ENCODE measurements at regions not wholly inside any gene's neighbourhood (a gene's known extent, or its start where the extent isn't known, plus 50 kb on each side); places are given as distances from the start of the nearest gene placed in this dataset.
A peak's percentile ranks its signal among the peaks of the same experiment; 100 is the strongest.

GRCh38 chr12:124499190-124499753 lies 68.1 kb downstream of the NCOR2 start:
- no peak overlapping the region for H2AFZ ChIP-seq (ENCODE audit: low read length)
- H4K20me1 ChIP-seq (ENCODE audit: insufficient read depth, low read depth, low read length): peaks cover 91% of the 10 kb centered on the region
- no peak overlapping the region for H3K4me2 ChIP-seq (ENCODE audit: low read depth, low read length, poor library complexity, severe bottlenecking)
- no peak overlapping the region for H3K4me3 ChIP-seq (ENCODE audit: low read length)
- no peaks in the 10 kb centered on the region for H3K9me2 ChIP-seq (replicated peaks; ENCODE audit: insufficient read depth, low read length)
- DNase-seq: no peak
- no peaks in the 10 kb centered on the region for H3K9me3 ChIP-seq (ENCODE audit: low read length)
- no peaks in the 10 kb centered on the region for H3K36me3 ChIP-seq (ENCODE audit: insufficient read depth, low read length)
- no peak overlapping the region for H3K9ac ChIP-seq (ENCODE audit: low read length)
- H3K4me1 ChIP-seq (ENCODE audit: low read length): peaks cover 46% of the 10 kb centered on the region
- no peaks in the 10 kb centered on the region for H3K27me3 ChIP-seq (ENCODE audit: low read length)
- no peak overlapping the region for H3K27ac ChIP-seq (ENCODE audit: low read length)
- peaks cover 100% of the 10 kb centered on the region for H3K79me2 ChIP-seq (ENCODE audit: low read length)

- Histone ChIP-seq H3K4me2 (ENCODE audit: low read depth, low read length, poor library complexity, severe bottlenecking) (no peak overlapping the region), H3K27me3 (ENCODE audit: low read length) (no peaks in the 10 kb centered on the region), H3K4me3 (ENCODE audit: low read length) (no peak overlapping the region), H3K9me3 (ENCODE audit: low read length) (no peaks in the 10 kb centered on the region), H3K79me2 (ENCODE audit: low read length) (peaks cover 100% of the 10 kb centered on the region), H3K9ac (ENCODE audit: low read length) (no peak overlapping the region), H3K27ac (ENCODE audit: low read length) (no peak overlapping the region), H3K4me1 (ENCODE audit: low read length) (peaks cover 53% of the 10 kb centered on the region), H3K9me2 (replicated peaks; ENCODE audit: insufficient read depth, low read length) (no peaks in the 10 kb centered on the region), H4K20me1 (ENCODE audit: insufficient read depth, low read depth, low read length) (peaks cover 89% of the 10 kb centered on the region), H2AFZ (ENCODE audit: low read length) (no peak overlapping the region), H3K36me3 (ENCODE audit: insufficient read depth, low read length) (no peaks in the 10 kb centered on the region)
- no peak for DNase-seq
Measured at GRCh38 chr12:124498275-124499189, 68.9 kb downstream of the NCOR2 start.

- no peaks in the 10 kb centered on the region for H3K36me3 ChIP-seq (ENCODE audit: insufficient read depth, low read length)
- H4K20me1 ChIP-seq (ENCODE audit: insufficient read depth, low read depth, low read length): peaks cover 89% of the 10 kb centered on the region
- no peak overlapping the region for H3K4me3 ChIP-seq (ENCODE audit: low read length)
- no peak overlapping the region for H3K4me2 ChIP-seq (ENCODE audit: low read depth, low read length, poor library complexity, severe bottlenecking)
- H3K9me2 ChIP-seq (replicated peaks; ENCODE audit: insufficient read depth, low read length): no peaks in the 10 kb centered on the region
- H3K4me1 ChIP-seq (ENCODE audit: low read length): peaks cover 55% of the 10 kb centered on the region
- peak; percentile 56 for DNase-seq
- no peaks in the 10 kb centered on the region for H3K27me3 ChIP-seq (ENCODE audit: low read length)
- peaks cover 100% of the 10 kb centered on the region for H3K79me2 ChIP-seq (ENCODE audit: low read length)
- H3K9me3 ChIP-seq (ENCODE audit: low read length): no peaks in the 10 kb centered on the region
- H3K27ac ChIP-seq (ENCODE audit: low read length): no peak overlapping the region
- no peak overlapping the region for H2AFZ ChIP-seq (ENCODE audit: low read length)
- no peak overlapping the region for H3K9ac ChIP-seq (ENCODE audit: low read length)
Measured at GRCh38 chr12:124497658-124498057, 69.8 kb downstream of the NCOR2 start.

GRCh38 chr12:124497039-124497438 lies 70.4 kb downstream of the NCOR2 start:
- Histone ChIP-seq H3K36me3 (ENCODE audit: insufficient read depth, low read length) (no peaks in the 10 kb centered on the region), H3K4me3 (ENCODE audit: low read length) (no peak overlapping the region), H3K4me2 (ENCODE audit: low read depth, low read length, poor library complexity, severe bottlenecking) (no peak overlapping the region), H2AFZ (ENCODE audit: low read length) (no peak overlapping the region), H3K4me1 (ENCODE audit: low read length) (peaks cover 55% of the 10 kb centered on the region), H3K9ac (ENCODE audit: low read length) (no peak overlapping the region), H3K27ac (ENCODE audit: low read length) (no peak overlapping the region), H3K9me3 (ENCODE audit: low read length) (no peaks in the 10 kb centered on the region), H3K79me2 (ENCODE audit: low read length) (peaks cover 100% of the 10 kb centered on the region), H4K20me1 (ENCODE audit: insufficient read depth, low read depth, low read length) (peaks cover 88% of the 10 kb centered on the region), H3K27me3 (ENCODE audit: low read length) (no peaks in the 10 kb centered on the region), H3K9me2 (replicated peaks; ENCODE audit: insufficient read depth, low read length) (no peaks in the 10 kb centered on the region)
- DNase-seq: no peak

- Histone ChIP-seq H3K9me3 (ENCODE audit: low read length) (no peaks in the 10 kb centered on the region), H3K27me3 (ENCODE audit: low read length) (no peaks in the 10 kb centered on the region), H3K4me3 (ENCODE audit: low read length) (no peak overlapping the region), H3K4me1 (ENCODE audit: low read length) (peaks cover 55% of the 10 kb centered on the region), H4K20me1 (ENCODE audit: insufficient read depth, low read depth, low read length) (peaks cover 89% of the 10 kb centered on the region), H3K27ac (ENCODE audit: low read length) (no peak overlapping the region), H3K9ac (ENCODE audit: low read length) (no peak overlapping the region), H2AFZ (ENCODE audit: low read length) (no peak overlapping the region), H3K9me2 (replicated peaks; ENCODE audit: insufficient read depth, low read length) (no peaks in the 10 kb centered on the region), H3K36me3 (ENCODE audit: insufficient read depth, low read length) (no peaks in the 10 kb centered on the region), H3K4me2 (ENCODE audit: low read depth, low read length, poor library complexity, severe bottlenecking) (no peak overlapping the region), H3K79me2 (ENCODE audit: low read length) (peaks cover 100% of the 10 kb centered on the region)
- peak; percentile 76 for DNase-seq
Measured at GRCh38 chr12:124496584-124496983, 70.8 kb downstream of the NCOR2 start.

- H3K79me2 ChIP-seq (ENCODE audit: low read length): peaks cover 100% of the 10 kb centered on the region
- H3K9ac ChIP-seq (ENCODE audit: low read length): no peak overlapping the region
- H3K36me3 ChIP-seq (ENCODE audit: insufficient read depth, low read length): no peaks in the 10 kb centered on the region
- no peak overlapping the region for H3K4me2 ChIP-seq (ENCODE audit: low read depth, low read length, poor library complexity, severe bottlenecking)
- peaks cover 89% of the 10 kb centered on the region for H4K20me1 ChIP-seq (ENCODE audit: insufficient read depth, low read depth, low read length)
- H3K9me3 ChIP-seq (ENCODE audit: low read length): no peaks in the 10 kb centered on the region
- peaks cover 55% of the 10 kb centered on the region for H3K4me1 ChIP-seq (ENCODE audit: low read length)
- no peak overlapping the region for H2AFZ ChIP-seq (ENCODE audit: low read length)
- no peaks in the 10 kb centered on the region for H3K9me2 ChIP-seq (replicated peaks; ENCODE audit: insufficient read depth, low read length)
- 0 out of 2 replicates have a peak overlapping the region, but pooled peaks have one; percentile 78 for H3K27ac ChIP-seq (ENCODE audit: low read length)
- H3K4me3 ChIP-seq (ENCODE audit: low read length): no peak overlapping the region
- no peaks in the 10 kb centered on the region for H3K27me3 ChIP-seq (ENCODE audit: low read length)
- no peak for DNase-seq
Measured at GRCh38 chr12:124495194-124495983, 72.0 kb downstream of the NCOR2 start.

- Histone ChIP-seq H2AFZ (ENCODE audit: low read length) (no peak overlapping the region), H3K4me1 (ENCODE audit: low read length) (peaks cover 55% of the 10 kb centered on the region), H3K4me3 (ENCODE audit: low read length) (no peak overlapping the region), H3K4me2 (ENCODE audit: low read depth, low read length, poor library complexity, severe bottlenecking) (peak overlapping the region; percentile 37), H3K79me2 (ENCODE audit: low read length) (peaks cover 99% of the 10 kb centered on the region), H3K36me3 (ENCODE audit: insufficient read depth, low read length) (no peaks in the 10 kb centered on the region), H3K9me3 (ENCODE audit: low read length) (no peaks in the 10 kb centered on the region), H3K27me3 (ENCODE audit: low read length) (no peaks in the 10 kb centered on the region), H3K27ac (ENCODE audit: low read length) (peak overlapping the region; percentile 78), H3K9me2 (replicated peaks; ENCODE audit: insufficient read depth, low read length) (no peaks in the 10 kb centered on the region), H4K20me1 (ENCODE audit: insufficient read depth, low read depth, low read length) (peaks cover 88% of the 10 kb centered on the region), H3K9ac (ENCODE audit: low read length) (peak overlapping the region; percentile 52)
- no peak for DNase-seq
Measured at GRCh38 chr12:124494751-124495129, 72.7 kb downstream of the NCOR2 start.

All from Karpas-422 (cell line).